ENCODE measurements at regions not wholly inside any gene's neighbourhood (a gene's known extent, or its start where the extent isn't known, plus 50 kb on each side); places are given as distances from the start of the nearest gene placed in this dataset.

- DNase-seq (ENCODE audit: low read depth in 1 of 2, low spot score in 2 of 2) (no peak), FAIRE-seq (no peak)
- H2BK120ac ChIP-seq (replicated peaks; ENCODE audit: low read depth, low read length): no peak overlapping the region
- H3K9ac ChIP-seq (replicated peaks in 1 of 4; ENCODE audit: extremely low read depth in 1 of 4, low read depth in 3 of 4, low read length in 3 of 4): no peak overlapping the region
- H2BK5ac ChIP-seq (ENCODE audit: low read depth, low read length): no peak overlapping the region
- no peak overlapping the region for H3K14ac ChIP-seq (ENCODE audit: insufficient read length)
- no peaks in the 10 kb centered on the region for H3K79me2 ChIP-seq (ENCODE audit: control insufficient read depth in 1 of 2, insufficient read depth in 2 of 2, low read length in 2 of 2)
- H4K91ac ChIP-seq (replicated peaks; ENCODE audit: insufficient read length, low read length): no peak overlapping the region
- no peaks in the 10 kb centered on the region for H3K36me3 ChIP-seq (ENCODE audit: control insufficient read depth in 2 of 4, insufficient read depth in 4 of 4, low read length in 3 of 4)
- no peak overlapping the region for H2BK20ac ChIP-seq (ENCODE audit: low read length)
- no peak overlapping the region for H3K4ac ChIP-seq (replicated peaks; ENCODE audit: insufficient read length, low read depth, low read length)
- H3K79me1 ChIP-seq (ENCODE audit: low read depth, low read length): no peaks in the 10 kb centered on the region
- H3K18ac ChIP-seq (ENCODE audit: extremely low read depth, low read length): no peak overlapping the region
- no peaks in the 10 kb centered on the region for H3K23me2 ChIP-seq (ENCODE audit: low read depth, low read length)
- H4K20me1 ChIP-seq (replicated peaks in 1 of 2; ENCODE audit: control insufficient read depth in 1 of 2, insufficient read depth in 2 of 2, low read length in 2 of 2): no peaks in the 10 kb centered on the region
- H3K9me3 ChIP-seq (ENCODE audit: insufficient read depth in 2 of 2, low read depth in 1 of 2, low read length in 1 of 2): no peaks in the 10 kb centered on the region
- TF ChIP-seq RAD21 (IDR thresholded peaks at IDR 0.05 in 1 of 2, conservative IDR thresholded peaks at IDR 0.05 in 1 of 2; ENCODE audit: low read depth in 2 of 2, low read length in 2 of 2) (no peak), TAF1 (IDR thresholded peaks at IDR 0.05; ENCODE audit: low read depth, low read length) (no peak)
- H3K56ac ChIP-seq (replicated peaks; ENCODE audit: insufficient read length, low read depth, low read length): no peak overlapping the region
- H3K4me1 ChIP-seq (replicated peaks in 1 of 4; ENCODE audit: control insufficient read depth in 3 of 4, insufficient read depth in 4 of 4, low read length in 3 of 4): no peaks in the 10 kb centered on the region
- no peak overlapping the region for H2AK5ac ChIP-seq (ENCODE audit: low read depth, low read length)
- H3K4me3 ChIP-seq (ENCODE audit: extremely low read depth in 1 of 4, insufficient read depth in 2 of 4, low read depth in 3 of 4, low read length in 4 of 4): no peak overlapping the region
- no peak overlapping the region for H3K23ac ChIP-seq (ENCODE audit: insufficient read length)
- CTCF ChIA-PET (ENCODE audit: partially characterized antibody): interaction anchor here (1.1 to 1.4 kb wide), 2 partner anchors 17 to 89 kb away, joined by 3 to 4 read pairs; no protein-coding TSS in a partner anchor
- H2BK12ac ChIP-seq (ENCODE audit: low read depth, low read length): no peak overlapping the region
- H2BK15ac ChIP-seq (ENCODE audit: low read length): no peak overlapping the region
- no peak overlapping the region for H3K27ac ChIP-seq (ENCODE audit: low read depth, low read length)
- H3K27me3 ChIP-seq (replicated peaks in 1 of 4; ENCODE audit: control insufficient read depth in 3 of 4, extremely low read depth in 1 of 4, insufficient read depth in 3 of 4, low read length in 3 of 4): no peaks in the 10 kb centered on the region
- POLR2A ChIA-PET (ENCODE audit: partially characterized antibody): no interaction called here
- WGBS, 2 experiments (ENCODE audit: extremely low coverage in 1 of 2, insufficient coverage in 1 of 2, insufficient read length in 1 of 2, insufficient replicate concordance in 2 of 2, low coverage in 1 of 2, low lambda C conversion rate in 2 of 2, missing lambda C conversion rate in 1 of 2): 93% methylated on average over 5 of the region's 5 CpGs; no CpG with 5 or more reads in 1 of the 2 experiments
- no peak overlapping the region for H4K8ac ChIP-seq (ENCODE audit: extremely low read depth, insufficient read depth, low read length)
- H2AFZ ChIP-seq (ENCODE audit: low read length): no peak overlapping the region
- no peak overlapping the region for H4K5ac ChIP-seq (ENCODE audit: insufficient read length, low read depth, low read length)
- no peak overlapping the region for H3K4me2 ChIP-seq (ENCODE audit: insufficient read depth in 1 of 2, low read depth in 2 of 2, low read length in 2 of 2)
Observed at GRCh38 chr9:105930011-105930627, 235.8 kb downstream of the TMEM38B start.

All from H1 (cell line).